Activated naive CD8-positive, alpha-beta T cell treated with anti-CD3 and anti-CD28 coated beads for 36 hours (primary cell): ENCODE measurements at regions not wholly inside any gene's neighbourhood (a gene's known extent, or its start where the extent isn't known, plus 50 kb on each side); places are given as distances from the start of the nearest gene placed in this dataset.

Source experiments
- DNase-seq: peaks from one replicate; pipeline ENCODE4 v3.0.0; 2021
- H3K27ac Mint-ChIP-seq: one replicate; pipeline ENCODE4 v1.8.0; 2022; ENCODE audit warnings: mild to moderate bottlenecking, moderate library complexity, mixed read lengths
- H3K27me3 Mint-ChIP-seq: one replicate; pipeline ENCODE4 v1.8.0; 2022; ENCODE audit warnings: mild to moderate bottlenecking, mixed read lengths
- H3K36me3 Mint-ChIP-seq: one replicate; pipeline ENCODE4 v1.8.0; 2021; ENCODE audit warnings: mild to moderate bottlenecking, mixed read lengths
- H3K4me1 Mint-ChIP-seq: one replicate; pipeline ENCODE4 v1.8.0; 2021; ENCODE audit warnings: mixed read lengths
- H3K4me3 Mint-ChIP-seq: one replicate; pipeline ENCODE4 v1.8.0; 2022; ENCODE audit warnings: mild to moderate bottlenecking, moderate library complexity, mixed read lengths
- H3K9me3 Mint-ChIP-seq: one replicate; pipeline ENCODE4 v1.8.0; 2022; ENCODE audit warnings: mixed read lengths

- Mint-ChIP-seq H3K27me3 (peaks cover 13% of the 10 kb centered on the region), H3K4me3 (no peak overlapping the region), H3K36me3 (no peaks in the 10 kb centered on the region), H3K4me1 (no peaks in the 10 kb centered on the region), H3K9me3 (peaks cover 4% of the 10 kb centered on the region), H3K27ac (no peak overlapping the region)
- no peak for DNase-seq
Observed at GRCh38 chr12:113659416-113659815, 187.7 kb upstream of the LHX5 start.

GRCh38 chr12:113659015-113659414 lies 187.3 kb upstream of the LHX5 start:
- DNase-seq: no peak
- Mint-ChIP-seq H3K4me3 (no peak overlapping the region), H3K9me3 (peaks cover 4% of the 10 kb centered on the region), H3K27me3 (peaks cover 13% of the 10 kb centered on the region), H3K36me3 (no peaks in the 10 kb centered on the region), H3K27ac (no peak overlapping the region), H3K4me1 (no peaks in the 10 kb centered on the region)

GRCh38 chr12:113658006-113658655 lies 186.5 kb upstream of the LHX5 start:
- DNase-seq: no peak
- Mint-ChIP-seq H3K27me3 (peaks cover 9% of the 10 kb centered on the region), H3K4me3 (no peak overlapping the region), H3K4me1 (no peaks in the 10 kb centered on the region), H3K36me3 (no peaks in the 10 kb centered on the region), H3K27ac (no peak overlapping the region), H3K9me3 (peaks cover 8% of the 10 kb centered on the region)

- Mint-ChIP-seq H3K4me1 (no peaks in the 10 kb centered on the region), H3K4me3 (no peak overlapping the region), H3K27ac (no peak overlapping the region), H3K36me3 (no peaks in the 10 kb centered on the region), H3K27me3 (peaks cover 9% of the 10 kb centered on the region), H3K9me3 (peaks cover 8% of the 10 kb centered on the region)
- no peak for DNase-seq
Observed at GRCh38 chr12:113655919-113656318, 184.2 kb upstream of the LHX5 start.

- peaks cover 8% of the 10 kb centered on the region for H3K9me3 Mint-ChIP-seq
- H3K4me1 Mint-ChIP-seq: no peaks in the 10 kb centered on the region
- H3K36me3 Mint-ChIP-seq: no peaks in the 10 kb centered on the region
- H3K27me3 Mint-ChIP-seq: peaks cover 9% of the 10 kb centered on the region
- no peak overlapping the region for H3K27ac Mint-ChIP-seq
- no peak for DNase-seq
- H3K4me3 Mint-ChIP-seq: no peak overlapping the region
Observed at GRCh38 chr12:113655479-113655878, 183.8 kb upstream of the LHX5 start.

- H3K36me3 Mint-ChIP-seq: no peaks in the 10 kb centered on the region
- no peak overlapping the region for H3K4me3 Mint-ChIP-seq
- peaks cover 26% of the 10 kb centered on the region for H3K27me3 Mint-ChIP-seq
- no peak overlapping the region for H3K27ac Mint-ChIP-seq
- DNase-seq: no peak
- H3K4me1 Mint-ChIP-seq: no peaks in the 10 kb centered on the region
- H3K9me3 Mint-ChIP-seq: peaks cover 5% of the 10 kb centered on the region
Observed at GRCh38 chr12:113651662-113652061, 180.0 kb upstream of the LHX5 start.

- peaks cover 30% of the 10 kb centered on the region for H3K27me3 Mint-ChIP-seq
- H3K27ac Mint-ChIP-seq: no peak overlapping the region
- no peaks in the 10 kb centered on the region for H3K36me3 Mint-ChIP-seq
- DNase-seq: no peak
- no peak overlapping the region for H3K4me3 Mint-ChIP-seq
- H3K4me1 Mint-ChIP-seq: no peaks in the 10 kb centered on the region
- peaks cover 5% of the 10 kb centered on the region for H3K9me3 Mint-ChIP-seq
Observed at GRCh38 chr12:113650476-113650875, 178.8 kb upstream of the LHX5 start.

- Mint-ChIP-seq H3K27ac (no peak overlapping the region), H3K36me3 (no peaks in the 10 kb centered on the region), H3K4me1 (no peaks in the 10 kb centered on the region), H3K4me3 (no peak overlapping the region), H3K27me3 (peaks cover 35% of the 10 kb centered on the region), H3K9me3 (peaks cover 5% of the 10 kb centered on the region)
- no peak for DNase-seq
Observed at GRCh38 chr12:113649256-113649830, 177.7 kb upstream of the LHX5 start.

GRCh38 chr12:113647048-113647447 lies 175.4 kb upstream of the LHX5 start:
- no peak overlapping the region for H3K4me3 Mint-ChIP-seq
- H3K27me3 Mint-ChIP-seq: peaks cover 50% of the 10 kb centered on the region
- H3K4me1 Mint-ChIP-seq: no peaks in the 10 kb centered on the region
- H3K9me3 Mint-ChIP-seq: no peaks in the 10 kb centered on the region
- no peak for DNase-seq
- no peaks in the 10 kb centered on the region for H3K36me3 Mint-ChIP-seq
- H3K27ac Mint-ChIP-seq: no peak overlapping the region

- no peaks in the 10 kb centered on the region for H3K4me1 Mint-ChIP-seq
- no peak for DNase-seq
- no peaks in the 10 kb centered on the region for H3K9me3 Mint-ChIP-seq
- H3K27me3 Mint-ChIP-seq: peaks cover 61% of the 10 kb centered on the region
- no peak overlapping the region for H3K4me3 Mint-ChIP-seq
- H3K36me3 Mint-ChIP-seq: no peaks in the 10 kb centered on the region
- no peak overlapping the region for H3K27ac Mint-ChIP-seq
Observed at GRCh38 chr12:113645603-113646002, 173.9 kb upstream of the LHX5 start.

GRCh38 chr12:113645183-113645582 lies 173.5 kb upstream of the LHX5 start:
- Mint-ChIP-seq H3K4me3 (no peak overlapping the region), H3K27me3 (peaks cover 58% of the 10 kb centered on the region), H3K36me3 (no peaks in the 10 kb centered on the region), H3K4me1 (no peaks in the 10 kb centered on the region), H3K27ac (no peak overlapping the region), H3K9me3 (no peaks in the 10 kb centered on the region)
- DNase-seq: no peak

GRCh38 chr12:113643177-113643974 lies 171.7 kb upstream of the LHX5 start:
- Mint-ChIP-seq H3K36me3 (no peaks in the 10 kb centered on the region), H3K4me1 (peaks cover 2% of the 10 kb centered on the region), H3K27ac (no peak overlapping the region), H3K9me3 (no peaks in the 10 kb centered on the region), H3K27me3 (peaks cover 62% of the 10 kb centered on the region), H3K4me3 (no peak overlapping the region)
- DNase-seq: no peak

- H3K27ac Mint-ChIP-seq: no peak overlapping the region
- H3K27me3 Mint-ChIP-seq: peaks cover 58% of the 10 kb centered on the region
- no peaks in the 10 kb centered on the region for H3K9me3 Mint-ChIP-seq
- DNase-seq: no peak
- no peaks in the 10 kb centered on the region for H3K36me3 Mint-ChIP-seq
- H3K4me1 Mint-ChIP-seq: peaks cover 2% of the 10 kb centered on the region
- no peak overlapping the region for H3K4me3 Mint-ChIP-seq
Observed at GRCh38 chr12:113642672-113643071, 171.0 kb upstream of the LHX5 start.

- Mint-ChIP-seq H3K9me3 (no peaks in the 10 kb centered on the region), H3K4me1 (peaks cover 2% of the 10 kb centered on the region), H3K27ac (no peak overlapping the region), H3K36me3 (no peaks in the 10 kb centered on the region), H3K4me3 (no peak overlapping the region), H3K27me3 (peaks cover 63% of the 10 kb centered on the region)
- DNase-seq: no peak
Observed at GRCh38 chr12:113642216-113642615, 170.5 kb upstream of the LHX5 start.

GRCh38 chr12:113641426-113642030 lies 169.9 kb upstream of the LHX5 start:
- Mint-ChIP-seq H3K4me3 (no peak overlapping the region), H3K27me3 (peaks cover 62% of the 10 kb centered on the region), H3K36me3 (no peaks in the 10 kb centered on the region), H3K27ac (no peak overlapping the region), H3K4me1 (peaks cover 2% of the 10 kb centered on the region), H3K9me3 (no peaks in the 10 kb centered on the region)
- DNase-seq: no peak
